K562 (cell line): ENCODE measurements at regions not wholly inside any gene's neighbourhood (a gene's known extent, or its start where the extent isn't known, plus 50 kb on each side); places are given as distances from the start of the nearest gene placed in this dataset.

Source experiments
- CBX3 ChIP-seq, 2 experiments: IDR thresholded peaks; 1 replicate in 1 of 2; 2 replicates in 1 of 2; pipeline ENCODE4 v1.6.1; 2012; ENCODE audit warnings: inconsistent platforms in 2 of 2, low read length in 2 of 2, borderline replicate concordance in 1 of 2, control low read depth in 1 of 2
- COPS2 ChIP-seq: fragments of 450-650 bp; conservative IDR thresholded peaks from 2 replicates; pipeline ENCODE4 v1.6.1; 2016; ENCODE audit warnings: mild to moderate bottlenecking, moderate library complexity
- CREB3L1 ChIP-seq: fragments of 450-650 bp; IDR thresholded peaks from 2 replicates; pipeline ENCODE4 v1.6.1; 2014; ENCODE audit warnings: low read depth, mild to moderate bottlenecking, moderate library complexity, borderline replicate concordance
- CTCF ChIP-seq, 3 experiments: IDR thresholded peaks in 2 of 3; conservative IDR thresholded peaks in 1 of 3; 2 replicates each; pipeline ENCODE4 v1.5.1; 2011 to 2012; ENCODE audit warnings: low read length in 3 of 3, mild to moderate bottlenecking in 3 of 3, control low read depth in 2 of 3, improper control_type of control experiment in 1 of 3, inconsistent platforms in 1 of 3, low read depth in 1 of 3, mixed read lengths in 1 of 3, moderate library complexity in 1 of 3; ENCODE audit not compliant: insufficient read depth in 2 of 3
- KLF13 ChIP-seq: fragments of 450-650 bp; IDR thresholded peaks from 2 replicates; pipeline ENCODE4 v1.6.1; 2016; ENCODE audit warnings: missing genetic modification characterization, low read depth, mild to moderate bottlenecking, missing compliant biosample characterization, moderate library complexity, borderline replicate concordance
- POLR2AphosphoS5 ChIP-seq: IDR thresholded peaks from 2 replicates; pipeline ENCODE4 v1.6.1; 2011; ENCODE audit warnings: mild to moderate bottlenecking, low read depth, low read length, moderate library complexity; ENCODE audit not compliant: control insufficient read depth, insufficient read depth
- STAG1 ChIP-seq: sonication (generic); formaldehyde crosslinking; IDR thresholded peaks from 2 replicates; pipeline ENCODE4 v1.5.0; 2020; ENCODE audit warnings: missing genetic modification reagents, borderline replicate concordance
- ZBTB40 ChIP-seq, 2 experiments: fragments of 450-650 bp in 1 of 2; sonication (generic) in 1 of 2; formaldehyde crosslinking in 1 of 2; IDR thresholded peaks; 2 replicates each; pipeline versions ENCODE4 v1.7.1 to v1.9.0; 2016 to 2022; ENCODE audit warnings: inconsistent platforms in 1 of 2, mild to moderate bottlenecking in 1 of 2, missing genetic modification reagents in 1 of 2
- ZKSCAN8 ChIP-seq: fragments of 200-800 bp; sonication (Bioruptor generic); IDR thresholded peaks from 2 replicates; pipeline ENCODE4 v1.6.1; 2016; ENCODE audit warnings: missing genetic modification characterization, missing compliant biosample characterization
- ZNF324 ChIP-seq: fragments of 250-450 bp; sonication (Bioruptor Pico); IDR thresholded peaks from 2 replicates; pipeline ENCODE4 v1.4.0; 2020; ENCODE audit warnings: mild to moderate bottlenecking
- ZNF407 ChIP-seq: fragments of 450-650 bp; IDR thresholded peaks from 2 replicates; pipeline ENCODE4 v1.6.1; 2016; ENCODE audit warnings: low read depth

GRCh38 chr3:182683858-182684257 lies 109.4 kb upstream of the ATP11B start:
- no peak for TF ChIP-seq ZNF324 (CRISPR knock-in tag)
- TF ChIP-seq ZKSCAN8 = no peak
- no peak for TF ChIP-seq STAG1 (CRISPR knock-in tag)
- TF ChIP-seq POLR2AphosphoS5 = no peak
- no peak for TF ChIP-seq CTCF (IDR thresholded peaks at IDR 0.05 in 2 of 3, conservative IDR thresholded peaks at IDR 0.05 in 1 of 3; ENCODE audit: insufficient read depth in 2 of 3, low read depth in 1 of 3, low read length in 3 of 3)
- TF ChIP-seq COPS2 = no peak
- no peak for TF ChIP-seq CREB3L1
- no peak for TF ChIP-seq ZBTB40 (IDR thresholded peaks at IDR 0.05)
- no peak for TF ChIP-seq ZBTB40 (CRISPR knock-in tag; IDR thresholded peaks at IDR 0.05)
- no peak for TF ChIP-seq ZNF407
- no peak for TF ChIP-seq CBX3 (IDR thresholded peaks at IDR 0.05; ENCODE audit: borderline replicate concordance in 1 of 2, low read length in 2 of 2)
- no peak for TF ChIP-seq KLF13
